NCI-H2081 treated with DMSO at 0.1 percent for 48 hours (cell line): ENCODE measurements at regions not wholly inside any gene's neighbourhood (a gene's known extent, or its start where the extent isn't known, plus 50 kb on each side); places are given as distances from the start of the nearest gene placed in this dataset.
A peak's percentile ranks its signal among the peaks of the same experiment; 100 is the strongest.

Source experiments
- DNase-seq: peaks from one replicate; lab custom pipeline; 2025; lab: John Stamatoyannopoulos, UW

GRCh38 chr6:1551249-1551648 lies 58.5 kb upstream of the FOXC1 start:
- DNase-seq, result no peak

GRCh38 chr6:1552296-1552761 lies 57.4 kb upstream of the FOXC1 start:
- DNase-seq, result no peak

GRCh38 chr6:1553562-1554083 lies 56.1 kb upstream of the FOXC1 start:
- no peak for DNase-seq

GRCh38 chr6:1554141-1554475 lies 55.6 kb upstream of the FOXC1 start:
- no peak for DNase-seq

- DNase-seq, result peak; percentile 12
These were observed 55.0 kb upstream of the FOXC1 start for GRCh38 chr6:1554476-1555310.

GRCh38 chr6:1558388-1558787 lies 51.3 kb upstream of the FOXC1 start:
- DNase-seq, result no peak
